K562 (cell line): ENCODE measurements at regions not wholly inside any gene's neighbourhood (a gene's known extent, or its start where the extent isn't known, plus 50 kb on each side); places are given as distances from the start of the nearest gene placed in this dataset.

Experiments used
- ATAC-seq: fragments of 200-7000 bp; cut with Tn5 transposase; 3 replicates; pipeline ENCODE4 v1.9.1; 2020; ENCODE audit warnings: moderate library complexity
- BruUV-seq: library from RNA; stranded (reverse); fragments of 400-500 nt; replicated peaks from 2 replicates; lab custom pipeline; 2021; lab: Mats Ljungman, UMichigan
- CTCF ChIA-PET: fragments of 300-600 bp; formaldehyde crosslinking; extraction: SDS; loops from one replicate; lab custom pipeline; 2021; ENCODE audit warnings: low intra/inter-chr PET ratio; lab: Yijun Ruan, JAX
- POLR2A ChIA-PET: fragments of 300-600, 350-650 bp; sonication (Branson Sonifier 250); formaldehyde crosslinking; extraction: SDS; loops from one replicate; lab custom pipeline; 2021; ENCODE audit warnings: antibody characterized with exemption, inconsistent platforms; lab: Yijun Ruan, JAX
- DNase-seq, 4 experiments: peaks; one replicate each; pipeline versions ENCODE4 v3.0.0 to v3.0.0-alpha.2; 2011 to 2018; ENCODE audit warnings: low spot score in 3 of 4, mixed read lengths in 3 of 4; ENCODE audit errors: extremely low read depth in 1 of 4
- FAIRE-seq: peaks from 2 replicates; lab custom pipeline; 2011; peaks lifted over from hg19 to GRCh38; lab: Jason Lieb, UNC
- H2AFZ ChIP-seq: 2 replicates; pipeline ENCODE4 v1.6.0; 2011; ENCODE audit warnings: low read depth, low read length, control low read depth, inconsistent platforms
- H3K27ac ChIP-seq: fragments of 200-600 bp; 3 replicates; pipeline ENCODE4 v1.8.0; 2011; ENCODE audit warnings: low read depth, mild to moderate bottlenecking, control low read depth, inconsistent platforms, low read length, moderate library complexity, mixed read lengths; ENCODE audit errors: extremely low read depth
- H3K27me3 ChIP-seq, 2 experiments: fragments of 300-600 bp in 1 of 2; 2 replicates in 1 of 2; 3 replicates in 1 of 2; pipeline versions ENCODE4 v1.6.0 to v1.8.0; 2011; ENCODE audit warnings: inconsistent platforms in 2 of 2, low read length in 2 of 2, mild to moderate bottlenecking in 1 of 2, mixed read lengths in 1 of 2, moderate library complexity in 1 of 2; ENCODE audit not compliant: control insufficient read depth in 2 of 2, insufficient read depth in 2 of 2
- H3K36me3 ChIP-seq: fragments of 300-600 bp; 3 replicates; pipeline ENCODE4 v1.8.0; 2011; ENCODE audit warnings: mild to moderate bottlenecking, low read length, inconsistent platforms; ENCODE audit not compliant: control insufficient read depth, insufficient read depth
- H3K4me1 ChIP-seq, 2 experiments: fragments of 200-600 bp in 1 of 2; replicated peaks in 1 of 2; 2 replicates in 1 of 2; 3 replicates in 1 of 2; pipeline versions ENCODE4 v1.5.1 to v1.8.0; 2011; ENCODE audit warnings: inconsistent platforms in 2 of 2, low read length in 2 of 2, mild to moderate bottlenecking in 1 of 2, mixed read lengths in 1 of 2, moderate library complexity in 1 of 2; ENCODE audit not compliant: control insufficient read depth in 2 of 2, insufficient read depth in 2 of 2
- H3K4me2 ChIP-seq: 2 replicates; pipeline ENCODE4 v1.6.1; 2011; ENCODE audit warnings: low read length, control low read depth, inconsistent platforms, mixed read lengths; ENCODE audit not compliant: insufficient read depth
- H3K4me3 ChIP-seq: fragments of 200-600 bp; sonication (generic), shearing (Covaris generic); 2 replicates; pipeline ENCODE4 v1.5.1; 2016; ENCODE audit warnings: control low read depth, inconsistent platforms
- H3K79me2 ChIP-seq: fragments of 200-600 bp; 3 replicates; pipeline ENCODE4 v1.8.0; 2011; ENCODE audit warnings: low read length, inconsistent platforms; ENCODE audit not compliant: control insufficient read depth, insufficient read depth
- H3K9ac ChIP-seq, 2 experiments: 2 replicates each; pipeline versions ENCODE4 v1.6.0 to v1.6.1; 2011; ENCODE audit warnings: low read depth in 2 of 2, low read length in 2 of 2, control low read depth in 1 of 2, inconsistent platforms in 1 of 2, mild to moderate bottlenecking in 1 of 2, mixed read lengths in 1 of 2; ENCODE audit not compliant: insufficient read depth in 1 of 2
- H3K9me1 ChIP-seq: one replicate; pipeline ENCODE4 v1.6.0; 2011; ENCODE audit warnings: inconsistent platforms, mild to moderate bottlenecking, low read length, moderate library complexity; ENCODE audit not compliant: control insufficient read depth, insufficient read depth
- H3K9me3 ChIP-seq: replicated peaks from 2 replicates; pipeline ENCODE4 v1.5.1; 2011; ENCODE audit warnings: low read depth, low read length, inconsistent platforms; ENCODE audit not compliant: control insufficient read depth, insufficient read depth
- H4K20me1 ChIP-seq: replicated peaks from 2 replicates; pipeline ENCODE4 v1.6.1; 2011; ENCODE audit warnings: low read length, inconsistent platforms, mixed read lengths; ENCODE audit not compliant: control insufficient read depth, insufficient read depth
- ATF6 ChIP-seq: sonication (generic); formaldehyde crosslinking; IDR thresholded peaks from 2 replicates; pipeline ENCODE4 v1.4.0; 2020; ENCODE audit warnings: mild to moderate bottlenecking, missing genetic modification reagents
- C11orf30 ChIP-seq: fragments of 450-650 bp; IDR thresholded peaks from 2 replicates; pipeline ENCODE4 v1.6.1; 2016; ENCODE audit warnings: low read depth, mild to moderate bottlenecking
- CREBBP ChIP-seq: IDR thresholded peaks from one replicate; pipeline ENCODE4 v1.6.1; 2012; ENCODE audit warnings: low read depth, mild to moderate bottlenecking, control low read depth, inconsistent platforms, low read length
- FOXA3 ChIP-seq, 2 experiments: fragments of 450-650 bp in 1 of 2; sonication (generic) in 1 of 2; formaldehyde crosslinking; IDR thresholded peaks in 1 of 2; conservative IDR thresholded peaks in 1 of 2; 2 replicates each; pipeline versions ENCODE4 v1.4.0 to v1.8.0; 2020 to 2022; ENCODE audit warnings: mild to moderate bottlenecking in 2 of 2, missing genetic modification reagents in 1 of 2
- FOXK1 ChIP-seq: sonication (generic); formaldehyde crosslinking; IDR thresholded peaks from 2 replicates; pipeline ENCODE4 v1.8.0; 2022; ENCODE audit warnings: missing genetic modification reagents, mild to moderate bottlenecking, borderline replicate concordance
- FOXP1 ChIP-seq: sonication (generic); formaldehyde crosslinking; IDR thresholded peaks from 2 replicates; pipeline ENCODE4 v1.8.0; 2022; ENCODE audit warnings: mild to moderate bottlenecking, missing genetic modification reagents
- HSF4 ChIP-seq: fragments of 250-450 bp; sonication (Bioruptor Pico); IDR thresholded peaks from 2 replicates; pipeline ENCODE4 v2.1.2; 2022; ENCODE audit warnings: mild to moderate bottlenecking, moderate library complexity, borderline replicate concordance
- KAT2B ChIP-seq: IDR thresholded peaks from one replicate; pipeline ENCODE4 v1.6.1; 2012; ENCODE audit warnings: low read depth, mild to moderate bottlenecking, control low read depth, inconsistent platforms, low read length, moderate library complexity
- MAFK ChIP-seq: IDR thresholded peaks from 2 replicates; pipeline ENCODE4 v1.6.1; 2011; ENCODE audit warnings: low read length, improper control_type of control experiment
- NFE2L1 ChIP-seq: fragments of 450-650 bp; IDR thresholded peaks from 2 replicates; pipeline ENCODE4 v1.6.1; 2016; ENCODE audit warnings: missing genetic modification characterization, low read depth, mild to moderate bottlenecking, missing compliant biosample characterization, moderate library complexity, borderline replicate concordance
- NR1H2 ChIP-seq: sonication (generic); formaldehyde crosslinking; IDR thresholded peaks from 2 replicates; pipeline ENCODE4 v1.4.0; 2020; ENCODE audit warnings: mild to moderate bottlenecking, missing genetic modification reagents
- NR2C1 ChIP-seq, 2 experiments: fragments of 450-650 bp; IDR thresholded peaks; 2 replicates each; pipeline ENCODE4 v1.6.1; 2017; ENCODE audit warnings: mild to moderate bottlenecking in 2 of 2, antibody characterized with exemption in 1 of 2, inconsistent platforms in 1 of 2, missing compliant biosample characterization in 1 of 2, missing genetic modification characterization in 1 of 2
- PCBP1 ChIP-seq: fragments of 200-400 bp; formaldehyde crosslinking; IDR thresholded peaks from 2 replicates; pipeline ENCODE4 v1.6.1; 2018; ENCODE audit warnings: mild to moderate bottlenecking, low read depth, low read length; ENCODE audit not compliant: poor library complexity, severe bottlenecking
- PML ChIP-seq: IDR thresholded peaks from 2 replicates; pipeline ENCODE4 v1.6.1; 2012; ENCODE audit warnings: low read length, inconsistent platforms
- RFX1 ChIP-seq: fragments of 450-650 bp; IDR thresholded peaks from 2 replicates; pipeline ENCODE4 v1.6.1; 2016; ENCODE audit warnings: mild to moderate bottlenecking, moderate library complexity
- TCF3 ChIP-seq: sonication (generic); formaldehyde crosslinking; IDR thresholded peaks from 2 replicates; pipeline ENCODE4 v1.4.0; 2020; ENCODE audit warnings: mild to moderate bottlenecking, missing genetic modification reagents
- YY1 ChIP-seq, 3 experiments: IDR thresholded peaks; 2 replicates each; pipeline ENCODE4 v1.6.1; 2011; ENCODE audit warnings: low read length in 2 of 3, mild to moderate bottlenecking in 2 of 3, moderate library complexity in 2 of 3, borderline replicate concordance in 1 of 3, control low read depth in 1 of 3, low read depth in 1 of 3; ENCODE audit not compliant: insufficient read depth in 3 of 3, insufficient replicate concordance in 2 of 3, control insufficient read depth in 1 of 3, insufficient read length in 1 of 3; ENCODE audit errors: extremely low read depth in 1 of 3
- ZFX ChIP-seq: sonication (generic); formaldehyde crosslinking; IDR thresholded peaks from 2 replicates; pipeline ENCODE4 v1.8.0; 2022; ENCODE audit warnings: mild to moderate bottlenecking, missing genetic modification reagents, moderate library complexity
- WGBS: fragments of 100-300 bp; shearing (Covaris generic); methylation state at CpG from one replicate; pipeline ENCODE4 v1.1.6; 2016; ENCODE audit warnings: low coverage, mixed read lengths; ENCODE audit not compliant: insufficient coverage; ENCODE audit errors: missing lambda C conversion rate; 5-methylcytosine and 5-hydroxymethylcytosine counted together
- in situ Hi-C: fragments of 300-500 bp; cut with MboI; formaldehyde crosslinking; loops from 4 replicates; pipeline ENCODE4 v1.15.0; 2018; ENCODE audit warnings: inconsistent platforms, mixed read lengths
- intact Hi-C: fragments of 100-400 bp; cut with micrococcal nuclease; formaldehyde crosslinking; loops from 2 replicates; pipeline ENCODE4 v1.14.2; 2022

GRCh38 chr12:4143896-4144295 lies 129.7 kb upstream of the CCND2 start (continued):
- TF ChIP-seq CREBBP: no peak
- TF ChIP-seq, all 486 proteins: peak for 0

GRCh38 chr12:4141348-4142270 lies 132.0 kb upstream of the CCND2 start:
- BruUV-seq: no TSS peak
- no peak overlapping the region for H2AFZ ChIP-seq
- no peak overlapping the region for H3K27ac ChIP-seq
- POLR2A ChIA-PET: interaction anchor here (1.1 kb wide), 1 partner anchor 136 kb away, joined by 3 read pairs; no protein-coding TSS in a partner anchor
- DNase-seq (peak in 1 of 4 experiments; percentile 12), FAIRE-seq (no peak), ATAC-seq (peak; percentile 24; the same call in 1 of the 3 replicates)
- no peaks in the 10 kb centered on the region for H3K36me3 ChIP-seq
- WGBS: 31% methylated on average over 6 of the region's 6 CpGs
- no peaks in the 10 kb centered on the region for H3K9me3 ChIP-seq
- no peak overlapping the region for H3K4me3 ChIP-seq
- peaks cover 0 to 7% of the 10 kb centered on the region in 2 experiments; a peak in 4 of 5 replicates for H3K4me1 ChIP-seq
- no peaks in the 10 kb centered on the region for H3K79me2 ChIP-seq
- CTCF ChIA-PET: no interaction called here
- no peaks in the 10 kb centered on the region for H3K27me3 ChIP-seq
- no peak overlapping the region for H3K9ac ChIP-seq
- intact Hi-C loops (no loop called here), in situ Hi-C loops (no loop called here)
- no peaks in the 10 kb centered on the region for H3K9me1 ChIP-seq
- H3K4me2 ChIP-seq: no peak overlapping the region; the same call in 1 of the 2 replicates
- no peaks in the 10 kb centered on the region for H4K20me1 ChIP-seq
- TF ChIP-seq PCBP1 (no peak), MAFK (peak; percentile 43; the same call in 1 of the 2 replicates), C11orf30 (peak; percentile 83), NR2C1 (IDR thresholded peaks at IDR 0.05) (no peak), NR2C1 (tag; IDR thresholded peaks at IDR 0.05) (no peak), NFE2L1 (0 out of 2 replicates have a peak, but pooled peaks have one; percentile 9), RFX1 (peak; percentile 28; the same call in 1 of the 2 replicates), FOXP1 (CRISPR knock-in tag) (no peak), YY1 (IDR thresholded peaks at IDR 0.05; ENCODE audit: borderline replicate concordance in 1 of 3, control insufficient read depth in 1 of 3, extremely low read depth in 1 of 3, insufficient read depth in 3 of 3, insufficient read length in 1 of 3, insufficient replicate concordance in 2 of 3, low read depth in 1 of 3, low read length in 2 of 3) (no peak), FOXK1 (CRISPR knock-in tag) (no peak), ZFX (CRISPR knock-in tag) (no peak), PML (no peak), ATF6 (no peak), HSF4 (CRISPR knock-in tag) (no peak), FOXA3 (CRISPR knock-in tag; conservative IDR thresholded peaks at IDR 0.05 in 1 of 2, IDR thresholded peaks at IDR 0.05 in 1 of 2) (no peak), NR1H2 (CRISPR knock-in tag) (no peak), KAT2B (no peak), TCF3 (CRISPR knock-in tag) (no peak)
